Activated CD8-positive, alpha-beta memory T cell treated with anti-CD3 and anti-CD28 coated beads, Interleukin-2, amount 50 U/mL, for 48 hours (primary cell): ENCODE measurements at regions not wholly inside any gene's neighbourhood (a gene's known extent, or its start where the extent isn't known, plus 50 kb on each side); places are given as distances from the start of the nearest gene placed in this dataset.
"Not testable (repeated sequence)": the region's sequence is repeated elsewhere in the genome, so short reads cannot be mapped to it uniquely, and the experiment has no call there.

ENCODE experiments used
- DNase-seq: peaks from one replicate; pipeline ENCODE4 v3.0.0-alpha.2; 2020

GRCh38 chr11:115984228-115984627 is 480.0 kb upstream of the CADM1 start:
- no peak for DNase-seq

- no peak for DNase-seq
These were observed 478.5 kb upstream of the CADM1 start for GRCh38 chr11:115982666-115983065.

DNA sequence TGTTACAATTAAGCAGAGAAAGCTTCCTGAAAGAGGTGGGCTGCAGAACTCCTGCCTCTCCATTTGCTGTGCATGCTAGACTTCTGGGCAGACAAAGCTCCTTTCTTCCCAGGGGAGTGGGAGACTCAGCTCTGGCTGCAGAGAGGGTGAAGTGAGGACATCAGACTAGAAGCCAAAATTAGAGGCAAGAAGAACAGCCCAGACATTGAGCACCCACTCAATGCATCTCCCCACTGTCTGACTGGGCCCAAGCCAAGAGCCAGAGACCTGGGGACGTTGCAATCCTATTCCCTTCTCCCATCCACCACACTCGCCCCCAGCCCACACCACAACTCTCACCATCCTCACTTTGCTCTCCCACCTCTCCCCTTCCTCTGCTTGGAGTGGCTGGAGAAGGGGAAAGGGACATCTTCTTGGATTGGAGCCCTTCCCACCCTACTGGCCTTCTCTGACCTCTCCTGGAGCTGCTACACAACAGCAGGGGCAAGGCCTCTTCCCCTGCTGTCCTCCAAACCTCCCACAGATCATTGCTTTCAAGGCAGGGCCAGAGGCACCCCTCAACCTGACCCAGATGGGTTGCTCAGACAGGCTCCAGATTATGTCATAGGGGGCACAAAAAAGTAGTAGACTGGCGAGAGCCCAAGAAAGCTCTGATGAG is 477.7 kb upstream of the CADM1 start:
- no peak for DNase-seq

GRCh38 chr11:115981104-115981481 is 476.9 kb upstream of the CADM1 start:
- DNase-seq = no peak

- DNase-seq = no peak
These were observed 476.3 kb upstream of the CADM1 start for GRCh38 chr11:115980337-115981103.

- DNase-seq = no peak
These were observed 470.5 kb upstream of the CADM1 start for GRCh38 chr11:115974703-115975102.

DNA sequence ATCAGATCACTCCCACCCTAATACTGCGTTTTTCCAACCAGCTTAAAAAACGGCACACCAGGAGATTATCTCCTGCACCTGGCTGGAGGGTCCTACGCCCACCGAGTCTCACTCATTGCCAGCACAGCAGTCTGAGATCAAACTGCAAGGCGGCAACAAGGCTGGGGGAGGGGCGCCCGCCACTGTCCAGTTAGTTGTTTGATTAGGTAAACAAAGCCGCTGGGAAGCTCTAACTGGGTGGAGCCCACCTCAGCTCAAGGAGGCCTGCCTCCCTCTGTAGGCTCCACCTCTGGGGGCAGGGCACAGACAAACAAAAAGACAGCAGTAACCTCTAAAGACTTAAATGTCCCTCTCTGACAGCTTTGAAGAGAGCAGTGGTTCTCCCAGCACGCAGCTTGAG is 463.0 kb upstream of the CADM1 start:
- DNase-seq = not testable (repeated sequence)

DNA sequence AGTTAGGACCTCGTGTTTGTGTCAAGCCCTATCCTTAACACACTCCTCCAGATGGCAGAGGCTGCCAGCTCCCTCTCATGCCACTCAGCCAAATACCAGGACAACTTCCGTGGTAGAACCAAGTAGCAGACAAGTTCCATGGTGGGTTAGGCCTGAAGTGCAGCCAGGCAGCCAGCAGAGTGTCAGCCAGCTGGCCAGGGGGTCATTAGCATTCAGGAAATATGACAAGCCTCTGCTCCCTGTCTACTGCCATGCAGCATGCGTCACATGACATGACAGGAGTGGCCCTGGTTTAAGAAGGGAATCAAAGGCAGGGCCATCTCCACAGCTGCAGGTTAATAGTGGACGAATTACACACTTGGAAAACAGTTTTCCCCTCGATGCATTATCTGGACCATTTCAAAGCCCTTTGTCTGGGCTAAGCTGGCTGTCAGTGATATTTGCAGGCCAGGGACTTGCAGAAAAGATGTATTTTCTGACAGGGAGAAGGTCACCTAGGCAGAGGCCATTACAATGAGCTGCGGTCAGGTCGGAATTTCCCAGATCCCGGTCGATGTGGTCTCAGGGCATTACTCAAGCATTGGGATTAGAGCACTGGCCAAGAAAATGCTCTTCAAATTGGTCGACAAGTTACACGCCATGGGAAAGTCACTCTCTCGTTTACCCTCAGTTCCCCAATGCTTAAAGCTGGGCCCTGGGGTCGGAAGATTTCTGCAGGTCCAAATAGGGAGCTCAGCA is 461.7 kb upstream of the CADM1 start:
- DNase-seq = no peak

GRCh38 chr11:115964091-115964490 is 459.9 kb upstream of the CADM1 start:
- no peak for DNase-seq

GRCh38 chr11:115963156-115963555 is 458.9 kb upstream of the CADM1 start:
- no peak for DNase-seq

GRCh38 chr11:115961159-115962003 is 457.2 kb upstream of the CADM1 start:
- no peak for DNase-seq

DNA sequence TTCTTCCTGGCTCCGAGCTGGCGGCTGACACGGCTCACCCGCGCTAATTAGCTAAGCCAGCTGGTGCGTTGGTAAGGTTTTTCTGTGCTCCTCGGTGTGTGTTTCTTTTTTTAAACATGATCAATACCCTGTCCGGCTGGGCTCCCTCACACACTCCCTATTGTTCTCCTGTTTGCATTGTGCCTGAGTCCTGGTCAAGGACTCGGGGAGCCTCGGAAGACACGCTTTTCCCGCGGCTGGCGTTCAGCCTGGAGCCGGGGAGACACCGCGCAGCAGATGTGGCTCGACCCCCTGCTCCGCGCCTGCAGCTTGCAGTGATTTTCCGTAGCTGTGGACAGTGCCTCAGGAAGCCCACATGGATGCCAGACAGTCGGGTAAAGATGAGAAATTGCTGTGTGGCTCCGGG is 454.9 kb upstream of the CADM1 start:
- DNase-seq = no peak

GRCh38 chr11:115958089-115959000 is 454.1 kb upstream of the CADM1 start:
- DNase-seq = no peak

- no peak for DNase-seq
These were observed 451.6 kb upstream of the CADM1 start for GRCh38 chr11:115955803-115956202.

DNA sequence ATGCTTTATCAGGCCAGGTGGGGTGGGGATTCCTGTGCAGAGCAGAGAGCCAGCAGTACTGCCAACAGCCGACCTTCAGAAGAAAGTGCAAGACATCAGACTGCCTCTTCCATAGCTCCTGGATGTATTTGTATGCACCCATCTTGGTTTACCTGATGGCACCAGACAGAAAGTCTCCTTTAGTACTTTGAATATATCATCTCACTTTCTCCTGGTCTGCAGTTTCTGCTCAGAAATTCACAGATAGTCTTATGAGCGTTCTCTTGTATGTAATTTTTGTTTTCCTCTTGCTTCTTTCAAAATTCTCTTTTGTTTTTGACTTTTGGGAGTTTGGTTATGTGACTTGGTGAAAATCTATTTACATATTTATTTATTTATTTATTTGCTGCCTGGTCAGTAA is 446.4 kb upstream of the CADM1 start:
- DNase-seq = no peak

DNA sequence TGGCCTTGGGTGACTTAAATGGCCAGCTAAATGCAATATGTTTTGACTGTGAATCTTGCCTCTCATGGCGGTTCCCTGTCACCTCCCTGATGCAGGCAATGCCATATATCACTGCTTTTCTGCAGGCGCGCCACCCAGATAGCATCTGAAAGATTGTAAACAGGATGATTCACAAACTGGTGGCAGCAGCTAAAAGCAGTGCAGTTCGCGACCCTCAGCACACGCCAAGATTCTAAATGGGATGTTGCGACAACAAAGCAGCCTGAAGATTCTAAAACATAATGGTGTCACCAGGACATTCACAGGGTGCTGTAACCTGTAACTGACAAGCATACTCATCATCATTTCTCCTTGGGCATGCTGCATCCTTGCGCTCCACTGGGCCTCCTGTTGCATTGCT is 440.4 kb upstream of the CADM1 start:
- DNase-seq = no peak

DNA sequence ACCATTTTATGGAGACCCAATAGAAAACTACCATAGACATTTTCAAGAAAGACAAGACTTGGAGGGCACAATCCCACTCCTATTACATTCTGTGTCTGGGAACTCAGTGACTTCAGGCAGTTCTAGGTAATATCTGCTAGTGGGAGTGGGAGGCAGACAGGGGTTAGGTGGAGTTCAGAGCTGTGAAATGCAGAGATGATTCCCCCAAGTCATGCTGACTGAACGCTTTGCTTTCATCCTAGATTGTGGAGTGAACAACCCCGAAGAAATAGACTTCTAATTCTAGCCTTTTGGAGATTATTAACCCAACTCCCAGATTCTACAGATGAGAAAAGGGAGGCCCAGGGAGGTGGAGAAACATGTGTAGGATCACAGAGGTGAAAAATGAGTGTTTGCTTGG is 437.8 kb upstream of the CADM1 start:
- no peak for DNase-seq

GRCh38 chr11:115941481-115941993 is 437.3 kb upstream of the CADM1 start:
- no peak for DNase-seq

GRCh38 chr11:115941044-115941443 is 436.8 kb upstream of the CADM1 start:
- no peak for DNase-seq

DNA sequence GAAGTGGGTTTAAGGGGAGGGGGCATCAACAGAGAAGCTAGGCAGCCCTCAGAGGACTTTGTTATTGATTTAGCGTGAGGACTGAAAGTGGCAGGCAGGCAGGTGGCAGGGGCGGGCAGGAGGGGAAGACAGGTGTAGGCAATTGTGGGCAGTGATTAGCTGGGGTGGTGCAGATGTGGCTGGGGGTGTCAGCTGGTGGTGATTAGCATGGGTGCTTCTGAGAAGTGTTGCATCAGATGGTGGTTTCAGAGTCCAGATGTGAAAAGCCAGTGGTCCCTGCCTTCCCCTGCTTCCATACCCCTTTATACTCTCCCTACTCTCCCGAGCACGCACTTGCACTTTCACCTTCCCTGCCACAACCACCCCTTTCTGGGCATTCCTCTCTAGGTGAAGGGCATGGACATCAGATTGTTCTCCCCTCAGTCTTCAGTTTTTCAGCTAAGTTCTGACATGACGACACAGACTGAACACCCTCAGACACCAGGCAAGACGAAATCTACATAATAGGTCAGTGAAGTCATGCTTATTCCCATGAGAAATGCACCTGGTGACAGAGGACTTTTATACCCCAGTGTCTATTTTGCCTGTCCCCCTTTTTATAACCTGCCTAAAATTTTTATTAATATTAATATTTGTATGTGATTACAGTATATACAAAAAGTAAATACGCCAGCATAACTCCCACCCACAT is 435.7 kb upstream of the CADM1 start:
- DNase-seq = no peak

DNA sequence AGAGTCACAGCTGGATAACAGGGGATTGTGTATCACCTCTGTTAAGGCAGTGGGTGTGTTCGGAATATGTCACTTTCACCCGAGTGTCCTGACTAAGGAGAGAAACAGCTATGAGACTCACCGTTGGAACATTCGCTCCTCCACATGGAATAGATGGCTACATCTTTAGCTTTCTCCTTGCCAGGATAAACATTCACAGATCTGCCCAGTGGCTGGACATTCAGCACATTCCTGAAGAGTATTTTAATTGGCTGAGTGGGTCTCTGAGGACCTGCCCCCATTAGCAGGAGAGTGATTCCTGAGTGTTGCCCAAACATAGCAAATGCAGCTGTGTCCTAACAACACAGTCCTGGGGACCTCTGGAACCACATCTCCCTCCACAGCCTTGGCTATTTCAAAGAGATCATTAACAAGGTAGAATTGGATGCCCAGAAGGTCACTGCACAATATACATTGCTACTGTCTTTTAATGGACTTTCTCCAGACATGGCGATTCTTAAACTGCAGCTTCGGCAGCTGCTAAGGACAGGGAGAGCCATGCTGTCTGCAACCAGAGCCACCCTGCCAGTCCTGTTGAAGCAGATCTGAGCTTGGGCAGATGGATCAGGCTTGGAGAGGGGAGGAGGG is 435.0 kb upstream of the CADM1 start:
- DNase-seq = no peak
